GM18505 (cell line): ENCODE measurements at regions not wholly inside any gene's neighbourhood (a gene's known extent, or its start where the extent isn't known, plus 50 kb on each side); places are given as distances from the start of the nearest gene placed in this dataset.

ENCODE experiments used
- ATAC-seq: cut with Tn5 transposase; IDR thresholded peaks from one replicate; pipeline ENCODE4 v1.9.1; 2021; ENCODE audit not compliant: unreplicated experiment
- POLR2A ChIP-seq: IDR thresholded peaks from 4 replicates; pipeline ENCODE4 v1.6.1; 2011; ENCODE audit warnings: borderline replicate concordance; ENCODE audit not compliant: insufficient read depth, insufficient read length; ENCODE audit errors: extremely low read depth

DNA sequence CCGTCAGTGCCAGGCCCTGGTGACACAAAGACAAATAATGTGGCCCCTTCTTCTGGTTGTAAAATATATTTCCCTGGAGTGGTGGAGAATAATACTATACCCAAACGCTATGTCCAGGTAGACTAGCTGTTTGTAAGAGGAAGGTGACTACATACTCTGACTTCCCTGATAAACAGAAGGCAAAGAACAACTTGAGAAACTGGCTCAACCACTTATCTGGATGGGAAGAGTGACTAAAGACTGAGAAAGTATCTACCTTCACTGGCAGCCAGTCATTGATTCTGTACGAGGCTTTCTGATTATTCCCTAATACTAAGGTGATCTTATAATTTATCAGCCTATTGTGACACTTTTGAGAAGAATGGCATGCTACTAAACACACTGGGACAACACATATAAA, 569.7 kb downstream of the EPHA7 start:
- no peak for ATAC-seq
- no peak for TF ChIP-seq POLR2A

DNA sequence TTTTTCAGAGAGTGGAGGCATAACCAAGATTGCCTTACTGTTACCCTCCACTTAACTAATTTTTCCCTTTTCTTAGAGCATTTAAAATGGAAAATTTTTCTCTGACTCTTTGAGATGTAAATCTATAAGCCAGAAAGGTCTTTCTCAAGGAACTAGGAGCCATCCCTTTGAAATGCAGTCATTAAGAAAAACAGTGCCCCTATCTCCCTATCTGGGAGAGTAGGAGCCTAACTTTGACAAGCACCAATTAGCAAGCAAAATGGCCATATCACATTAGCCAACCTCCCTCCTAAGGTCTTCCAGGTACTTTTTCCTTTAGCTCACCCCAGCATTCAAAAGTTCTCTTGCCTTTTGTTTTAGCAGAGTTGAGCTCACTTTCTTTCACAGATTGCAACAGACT, 570.5 kb downstream of the EPHA7 start:
- ATAC-seq, result no peak
- no peak for TF ChIP-seq POLR2A

DNA sequence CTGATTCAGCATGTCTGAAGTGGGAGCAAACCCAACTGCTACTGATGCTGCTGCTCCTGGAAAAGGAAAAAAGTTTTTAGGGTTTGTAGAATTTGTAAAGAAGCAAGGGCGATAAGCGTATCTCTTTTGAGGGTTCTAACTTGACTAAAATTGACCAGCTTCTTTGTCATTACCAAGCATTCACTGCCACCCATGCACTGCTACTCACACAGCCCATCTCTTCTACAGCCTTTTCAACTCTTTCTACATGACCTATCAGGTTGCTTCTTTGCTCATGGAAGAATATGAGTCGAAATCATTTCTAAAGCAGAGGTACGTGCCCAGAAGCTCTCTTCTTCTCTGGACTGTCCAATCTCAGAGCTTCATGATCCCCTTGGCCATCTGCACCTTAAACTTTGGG, 570.9 kb downstream of the EPHA7 start:
- TF ChIP-seq POLR2A, result no peak
- ATAC-seq, result no peak

DNA sequence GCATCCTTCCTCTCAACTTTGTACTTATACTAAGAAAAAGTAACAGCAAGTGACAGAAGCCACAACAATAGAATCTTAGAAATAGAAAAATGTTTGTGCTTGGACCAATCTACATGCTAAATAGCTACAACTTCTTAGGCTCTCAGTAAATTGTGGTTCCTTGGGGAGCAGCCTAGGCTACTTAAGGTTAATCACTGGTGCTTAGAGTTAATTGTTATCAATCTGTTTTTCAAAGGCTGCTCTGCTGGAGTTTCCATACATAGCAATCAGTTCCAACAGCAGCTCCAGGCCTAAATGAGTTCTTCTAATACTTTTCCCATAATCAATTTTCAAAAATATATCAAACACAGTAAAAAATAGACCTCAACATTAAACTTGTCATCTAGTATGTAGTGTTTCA, 571.4 kb downstream of the EPHA7 start:
- ATAC-seq, result no peak
- no peak for TF ChIP-seq POLR2A

DNA sequence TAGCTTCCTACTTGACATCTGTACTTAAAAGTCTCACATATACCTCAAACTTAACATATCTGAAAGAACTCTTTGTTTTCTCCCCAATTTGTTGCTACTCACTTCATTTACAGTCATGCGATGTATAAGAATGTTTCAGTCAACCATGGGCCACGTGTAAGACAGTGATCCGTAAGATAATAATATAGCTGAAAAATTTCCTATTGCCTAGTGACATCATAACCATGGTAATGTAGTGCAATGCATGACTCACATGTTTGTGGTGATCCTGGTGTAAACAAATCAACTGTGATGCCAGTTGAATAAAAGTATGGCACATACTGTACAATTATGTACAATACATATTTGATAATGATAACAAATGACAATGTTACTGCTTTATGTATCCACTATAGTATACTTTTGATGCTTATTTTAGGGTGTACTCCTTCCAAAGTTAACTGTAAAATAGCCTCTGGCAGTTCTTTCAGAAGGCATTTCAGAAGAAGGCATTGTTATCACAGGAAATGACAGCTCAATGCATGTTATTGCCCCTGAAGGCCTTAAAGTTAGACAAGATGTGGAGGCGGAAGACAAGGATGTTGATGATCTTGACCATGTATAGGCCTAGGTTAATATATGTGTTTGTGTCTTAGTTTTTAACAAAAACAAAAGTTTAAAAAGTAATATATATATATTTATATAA, 579.0 kb downstream of the EPHA7 start:
- no peak for TF ChIP-seq POLR2A

DNA sequence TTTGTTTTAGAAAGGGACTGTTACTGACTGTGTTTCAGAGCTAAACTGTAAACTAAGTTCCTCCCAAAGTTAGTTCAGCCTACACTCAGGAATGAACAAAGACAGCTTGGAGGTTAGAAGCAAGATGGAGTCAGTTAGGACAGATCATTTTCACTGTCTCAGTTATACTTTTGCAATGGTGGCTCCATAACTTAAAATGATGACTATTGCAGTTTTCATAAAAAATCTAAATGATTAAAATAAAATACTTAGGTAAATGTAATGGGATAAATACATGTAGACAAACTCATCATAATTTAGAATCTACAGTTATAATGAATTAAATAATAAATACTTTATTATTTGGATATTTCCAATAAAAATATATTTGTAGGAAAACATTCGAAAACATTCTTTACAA, 590.6 kb downstream of the EPHA7 start:
- no peak for TF ChIP-seq POLR2A
- ATAC-seq, result no peak

More for the DNA sequence above, 579.0 kb downstream of the EPHA7 start:
- no peak for ATAC-seq

DNA sequence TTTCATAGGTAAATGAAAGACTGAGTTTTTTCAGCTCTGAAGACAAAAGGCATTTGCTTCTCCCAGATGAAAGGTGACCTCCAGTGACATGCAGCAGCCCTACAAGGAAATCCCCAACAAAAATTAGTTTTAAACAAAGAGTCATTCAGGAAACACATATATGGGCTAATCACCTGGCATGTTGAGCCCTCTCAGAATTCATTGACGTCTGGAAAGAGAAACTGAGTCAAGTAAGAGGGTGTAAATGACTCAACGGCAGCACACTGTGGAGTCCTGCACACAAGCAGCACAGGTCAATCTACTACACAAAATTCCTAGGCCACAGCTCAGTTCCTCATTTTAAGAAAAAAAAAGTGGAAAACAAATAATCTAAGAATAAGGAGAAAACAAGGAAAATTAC, 592.3 kb downstream of the EPHA7 start:
- ATAC-seq, result no peak
- TF ChIP-seq POLR2A, result no peak

DNA sequence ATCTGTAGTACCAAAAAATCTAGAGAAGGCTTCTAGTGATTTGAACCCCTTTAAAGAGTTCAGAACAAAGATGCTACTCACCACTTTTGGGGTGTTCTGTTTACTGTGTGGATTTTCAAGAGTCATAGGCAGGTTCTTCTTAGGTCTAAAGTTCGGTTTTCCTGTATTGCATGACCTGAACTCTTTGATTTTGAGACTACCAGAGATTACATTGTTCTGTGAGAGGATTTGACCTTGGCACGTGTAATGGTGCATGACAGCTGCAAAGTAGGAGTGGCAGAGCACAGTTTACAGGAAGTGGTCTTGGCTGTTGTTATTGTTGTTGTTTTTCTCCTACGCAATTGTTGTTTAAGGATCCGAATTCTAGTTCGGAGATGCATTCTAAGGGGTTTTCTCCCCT, 592.7 kb downstream of the EPHA7 start:
- no peak for TF ChIP-seq POLR2A
- no peak for ATAC-seq

DNA sequence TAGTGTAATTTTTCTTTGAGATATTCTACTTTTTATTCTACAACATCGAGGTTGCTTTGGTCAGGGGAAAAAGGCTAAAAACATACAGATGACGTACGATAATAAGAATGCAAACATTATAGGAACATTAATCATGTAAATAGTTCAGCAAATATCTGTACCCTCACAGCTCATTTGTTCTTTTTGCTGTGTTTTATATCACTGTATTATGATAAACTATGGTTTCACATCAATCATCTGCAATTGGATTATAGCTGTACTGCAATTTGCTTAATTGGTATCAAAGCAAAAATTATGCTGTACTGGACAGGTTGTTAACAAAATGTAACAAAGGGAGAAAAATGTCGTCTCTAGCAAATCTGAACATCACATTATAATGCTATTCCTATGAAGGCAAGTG, 597.1 kb downstream of the EPHA7 start:
- ATAC-seq, result no peak
- no peak for TF ChIP-seq POLR2A

DNA sequence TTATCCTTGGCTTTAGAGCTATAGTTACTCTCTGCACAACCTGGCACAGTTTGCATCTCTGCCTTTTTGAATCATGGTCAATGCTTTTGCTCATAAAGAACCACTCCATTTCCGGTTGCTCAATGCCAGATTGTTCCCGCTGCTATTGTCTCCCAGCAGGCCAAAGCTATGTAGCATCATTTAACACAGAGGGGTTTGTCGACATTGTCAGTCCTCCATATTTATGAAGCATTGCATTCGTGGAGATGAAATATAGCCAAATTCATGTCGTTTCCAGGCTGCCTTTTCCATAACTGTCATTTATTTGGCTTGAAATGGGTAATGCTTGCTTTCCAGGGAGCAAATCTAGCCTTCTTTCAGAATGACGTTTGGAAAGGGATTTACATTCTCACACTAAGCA, 598.8 kb downstream of the EPHA7 start:
- no peak for TF ChIP-seq POLR2A
- ATAC-seq, result no peak

DNA sequence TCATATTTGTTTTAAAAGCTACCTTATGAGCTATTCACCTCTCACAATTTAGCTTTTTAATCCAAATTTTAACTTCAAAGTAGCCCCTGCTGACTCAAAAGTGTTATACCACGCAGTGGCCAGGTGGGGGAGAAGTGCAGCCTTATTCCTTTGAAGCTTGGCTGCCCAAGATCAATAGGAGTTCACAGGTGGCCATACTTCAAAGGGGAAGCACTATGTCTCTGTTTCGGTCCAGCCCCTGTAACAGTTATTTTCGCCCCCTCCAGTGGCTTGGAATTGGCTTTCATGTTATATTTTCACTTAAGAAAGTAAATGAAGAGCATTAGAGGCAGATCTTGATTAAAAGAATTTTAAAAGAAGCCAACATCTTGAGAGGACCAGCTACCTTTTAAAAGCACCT, 608.4 kb downstream of the EPHA7 start:
- peak; percentile 100 for ATAC-seq
- TF ChIP-seq POLR2A, result no peak

DNA sequence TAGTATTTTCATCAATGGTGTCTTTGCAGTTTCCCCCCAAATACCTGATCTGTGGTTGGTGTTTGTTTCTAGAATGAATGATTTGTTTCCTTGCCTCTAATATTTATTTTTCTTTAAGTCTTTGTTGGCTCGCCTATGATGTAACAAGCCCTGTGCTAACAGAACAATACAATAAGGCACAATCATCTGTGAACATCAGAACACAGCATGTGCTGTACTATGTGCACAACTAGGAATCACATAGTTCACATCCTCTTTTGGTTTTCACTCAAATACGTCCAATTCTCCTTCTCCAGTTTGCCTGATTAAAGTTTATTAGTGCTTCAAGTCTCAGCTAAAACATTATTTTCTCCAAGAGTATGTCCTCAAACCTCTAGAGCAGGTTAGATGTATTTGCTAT, 613.1 kb downstream of the EPHA7 start:
- no peak for ATAC-seq
- no peak for TF ChIP-seq POLR2A

DNA sequence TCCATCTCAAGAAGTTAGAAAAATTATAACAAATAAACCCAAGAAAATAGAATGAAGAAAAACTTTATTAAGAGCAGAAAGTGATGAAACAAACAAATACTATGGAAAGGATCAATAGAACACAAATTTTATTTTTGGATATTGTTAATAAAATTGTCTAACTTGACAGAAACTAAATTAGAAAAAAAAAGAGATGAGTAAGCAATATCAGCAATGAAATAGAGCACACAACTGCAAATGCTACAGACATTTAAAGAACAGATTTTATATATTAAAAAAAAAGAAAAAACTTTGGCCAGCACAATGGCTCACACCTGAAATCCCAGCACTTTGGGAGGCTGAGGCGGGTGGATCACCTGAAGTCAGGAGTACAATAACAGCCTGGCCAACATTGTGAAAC, 628.0 kb downstream of the EPHA7 start:
- ATAC-seq, result no peak
- TF ChIP-seq POLR2A, result no peak

DNA sequence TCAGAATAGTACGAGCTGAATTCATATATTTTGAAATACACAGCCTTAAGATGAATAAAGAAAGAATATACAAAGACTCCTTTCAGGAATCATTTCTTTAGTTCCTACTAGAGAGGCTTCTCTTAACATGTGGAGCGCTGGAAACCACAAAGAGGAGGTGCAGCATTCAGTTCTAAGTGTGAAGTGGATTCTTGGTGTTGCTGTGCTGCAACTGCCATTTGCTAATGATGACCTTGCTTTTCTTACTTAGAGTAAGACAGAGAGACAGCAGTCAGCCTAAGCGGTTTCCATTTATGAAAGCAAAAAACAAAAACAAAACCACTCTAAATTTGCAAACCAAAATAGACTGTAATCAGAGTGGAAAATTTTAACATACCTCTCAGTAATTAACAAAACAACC, 629.0 kb downstream of the EPHA7 start:
- ATAC-seq, result no peak
- TF ChIP-seq POLR2A, result no peak

DNA sequence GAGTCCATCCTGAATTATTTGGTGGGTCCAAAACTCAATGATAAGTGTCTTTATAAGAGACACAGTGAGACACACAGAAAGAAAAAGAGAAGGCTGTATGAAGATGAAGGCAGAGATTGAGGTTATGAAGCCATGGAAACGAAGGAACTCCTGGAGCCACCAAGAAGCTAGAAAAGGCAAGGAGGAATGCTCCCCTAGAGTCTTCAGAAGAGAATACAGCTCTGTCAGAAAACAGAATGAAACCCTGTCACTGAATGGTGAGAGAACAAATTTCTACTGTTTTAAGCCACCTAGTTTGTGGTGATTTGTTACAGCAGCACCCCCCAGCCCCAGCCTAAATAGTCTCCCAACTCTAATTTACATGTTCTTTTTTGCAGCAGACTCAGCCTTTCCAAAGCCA, 635.1 kb downstream of the EPHA7 start:
- no peak for ATAC-seq
- TF ChIP-seq POLR2A, result no peak
